K562 (cell line): ENCODE measurements at regions not wholly inside any gene's neighbourhood (a gene's known extent, or its start where the extent isn't known, plus 50 kb on each side); places are given as distances from the start of the nearest gene placed in this dataset.

Source experiments
- ATAC-seq: fragments of 200-7000 bp; cut with Tn5 transposase; 3 replicates; pipeline ENCODE4 v1.9.1; 2020; ENCODE audit warnings: moderate library complexity
- BruUV-seq: library from RNA; stranded (reverse); fragments of 400-500 nt; replicated peaks from 2 replicates; lab custom pipeline; 2021; lab: Mats Ljungman, UMichigan
- CTCF ChIA-PET: fragments of 300-600 bp; formaldehyde crosslinking; extraction: SDS; loops from one replicate; lab custom pipeline; 2021; ENCODE audit warnings: low intra/inter-chr PET ratio; lab: Yijun Ruan, JAX
- POLR2A ChIA-PET: fragments of 300-600, 350-650 bp; sonication (Branson Sonifier 250); formaldehyde crosslinking; extraction: SDS; loops from one replicate; lab custom pipeline; 2021; ENCODE audit warnings: antibody characterized with exemption, inconsistent platforms; lab: Yijun Ruan, JAX
- DNase-seq, 4 experiments: peaks; one replicate each; pipeline versions ENCODE4 v3.0.0 to v3.0.0-alpha.2; 2011 to 2018; ENCODE audit warnings: low spot score in 3 of 4, mixed read lengths in 3 of 4; ENCODE audit errors: extremely low read depth in 1 of 4
- FAIRE-seq: peaks from 2 replicates; lab custom pipeline; 2011; peaks lifted over from hg19 to GRCh38; lab: Jason Lieb, UNC
- H2AFZ ChIP-seq: 2 replicates; pipeline ENCODE4 v1.6.0; 2011; ENCODE audit warnings: low read depth, low read length, control low read depth, inconsistent platforms
- H3K27ac ChIP-seq: fragments of 200-600 bp; 3 replicates; pipeline ENCODE4 v1.8.0; 2011; ENCODE audit warnings: low read depth, mild to moderate bottlenecking, control low read depth, inconsistent platforms, low read length, moderate library complexity, mixed read lengths; ENCODE audit errors: extremely low read depth
- H3K27me3 ChIP-seq, 2 experiments: fragments of 300-600 bp in 1 of 2; 2 replicates in 1 of 2; 3 replicates in 1 of 2; pipeline versions ENCODE4 v1.6.0 to v1.8.0; 2011; ENCODE audit warnings: inconsistent platforms in 2 of 2, low read length in 2 of 2, mild to moderate bottlenecking in 1 of 2, mixed read lengths in 1 of 2, moderate library complexity in 1 of 2; ENCODE audit not compliant: control insufficient read depth in 2 of 2, insufficient read depth in 2 of 2
- H3K36me3 ChIP-seq: fragments of 300-600 bp; 3 replicates; pipeline ENCODE4 v1.8.0; 2011; ENCODE audit warnings: mild to moderate bottlenecking, low read length, inconsistent platforms; ENCODE audit not compliant: control insufficient read depth, insufficient read depth
- H3K4me1 ChIP-seq, 2 experiments: fragments of 200-600 bp in 1 of 2; replicated peaks in 1 of 2; 2 replicates in 1 of 2; 3 replicates in 1 of 2; pipeline versions ENCODE4 v1.5.1 to v1.8.0; 2011; ENCODE audit warnings: inconsistent platforms in 2 of 2, low read length in 2 of 2, mild to moderate bottlenecking in 1 of 2, mixed read lengths in 1 of 2, moderate library complexity in 1 of 2; ENCODE audit not compliant: control insufficient read depth in 2 of 2, insufficient read depth in 2 of 2
- H3K4me2 ChIP-seq: 2 replicates; pipeline ENCODE4 v1.6.1; 2011; ENCODE audit warnings: low read length, control low read depth, inconsistent platforms, mixed read lengths; ENCODE audit not compliant: insufficient read depth
- H3K4me3 ChIP-seq: fragments of 200-600 bp; sonication (generic), shearing (Covaris generic); 2 replicates; pipeline ENCODE4 v1.5.1; 2016; ENCODE audit warnings: control low read depth, inconsistent platforms
- H3K79me2 ChIP-seq: fragments of 200-600 bp; 3 replicates; pipeline ENCODE4 v1.8.0; 2011; ENCODE audit warnings: low read length, inconsistent platforms; ENCODE audit not compliant: control insufficient read depth, insufficient read depth
- H3K9ac ChIP-seq, 2 experiments: 2 replicates each; pipeline versions ENCODE4 v1.6.0 to v1.6.1; 2011; ENCODE audit warnings: low read depth in 2 of 2, low read length in 2 of 2, control low read depth in 1 of 2, inconsistent platforms in 1 of 2, mild to moderate bottlenecking in 1 of 2, mixed read lengths in 1 of 2; ENCODE audit not compliant: insufficient read depth in 1 of 2
- H3K9me1 ChIP-seq: one replicate; pipeline ENCODE4 v1.6.0; 2011; ENCODE audit warnings: inconsistent platforms, mild to moderate bottlenecking, low read length, moderate library complexity; ENCODE audit not compliant: control insufficient read depth, insufficient read depth
- H3K9me3 ChIP-seq: replicated peaks from 2 replicates; pipeline ENCODE4 v1.5.1; 2011; ENCODE audit warnings: low read depth, low read length, inconsistent platforms; ENCODE audit not compliant: control insufficient read depth, insufficient read depth
- H4K20me1 ChIP-seq: replicated peaks from 2 replicates; pipeline ENCODE4 v1.6.1; 2011; ENCODE audit warnings: low read length, inconsistent platforms, mixed read lengths; ENCODE audit not compliant: control insufficient read depth, insufficient read depth
- ATF7 ChIP-seq: fragments of 450-650 bp; IDR thresholded peaks from 2 replicates; pipeline ENCODE4 v1.7.1; 2014; ENCODE audit warnings: mild to moderate bottlenecking, moderate library complexity
- CCNT2 ChIP-seq: IDR thresholded peaks from 2 replicates; pipeline ENCODE4 v1.6.1; 2011; ENCODE audit warnings: borderline replicate concordance, low read depth, mild to moderate bottlenecking, moderate library complexity, mixed read lengths, low read length; ENCODE audit not compliant: insufficient read length; ENCODE audit errors: extremely low read depth
- CSDE1 ChIP-seq, 2 experiments: fragments of 450-650 bp; IDR thresholded peaks; 2 replicates each; pipeline ENCODE4 v1.6.1; 2016; ENCODE audit warnings: mild to moderate bottlenecking in 1 of 2
- ESRRA ChIP-seq: fragments of 450-650 bp; IDR thresholded peaks from 2 replicates; pipeline ENCODE4 v1.6.1; 2014; ENCODE audit warnings: low read depth, mild to moderate bottlenecking, moderate library complexity, borderline replicate concordance
- FOXK2 ChIP-seq, 2 experiments: fragments of 450-650 bp; IDR thresholded peaks in 1 of 2; conservative IDR thresholded peaks in 1 of 2; 2 replicates each; pipeline ENCODE4 v1.6.1; 2016; ENCODE audit warnings: low read depth in 2 of 2, mild to moderate bottlenecking in 1 of 2
- FOXP1 ChIP-seq: sonication (generic); formaldehyde crosslinking; IDR thresholded peaks from 2 replicates; pipeline ENCODE4 v1.8.0; 2022; ENCODE audit warnings: mild to moderate bottlenecking, missing genetic modification reagents
- NCOA4 ChIP-seq: fragments of 450-650 bp; IDR thresholded peaks from 2 replicates; pipeline ENCODE4 v1.6.1; 2018; ENCODE audit warnings: mild to moderate bottlenecking; ENCODE audit not compliant: partially characterized antibody
- RBM25 ChIP-seq: fragments of 200-400 bp; formaldehyde crosslinking; IDR thresholded peaks from 2 replicates; pipeline ENCODE4 v1.6.1; 2018; ENCODE audit warnings: low read length, low read depth, moderate library complexity; ENCODE audit not compliant: severe bottlenecking
- RFX1 ChIP-seq: fragments of 450-650 bp; IDR thresholded peaks from 2 replicates; pipeline ENCODE4 v1.6.1; 2016; ENCODE audit warnings: mild to moderate bottlenecking, moderate library complexity
- XRCC3 ChIP-seq: fragments of 450-650 bp; IDR thresholded peaks from 2 replicates; pipeline ENCODE4 v1.6.1; 2017; ENCODE audit warnings: mild to moderate bottlenecking, moderate library complexity
- YBX1 ChIP-seq: fragments of 450-650 bp; IDR thresholded peaks from 2 replicates; pipeline ENCODE4 v1.7.1; 2016; ENCODE audit warnings: mild to moderate bottlenecking
- ZNF133 ChIP-seq: fragments of 250-450 bp; sonication (Bioruptor Pico); IDR thresholded peaks from 2 replicates; pipeline ENCODE4 v1.4.0; 2020; ENCODE audit warnings: mild to moderate bottlenecking
- ZNF24 ChIP-seq: fragments of 450-650 bp; IDR thresholded peaks from 2 replicates; pipeline ENCODE4 v1.6.1; 2016
- ZNF436 ChIP-seq: fragments of 250-450, 450-650 bp; sonication (Bioruptor Pico); formaldehyde crosslinking; IDR thresholded peaks from 2 replicates; pipeline ENCODE4 v1.7.0; 2020; ENCODE audit warnings: mild to moderate bottlenecking
- WGBS: fragments of 100-300 bp; shearing (Covaris generic); methylation state at CpG from one replicate; pipeline ENCODE4 v1.1.6; 2016; ENCODE audit warnings: low coverage, mixed read lengths; ENCODE audit not compliant: insufficient coverage; ENCODE audit errors: missing lambda C conversion rate; 5-methylcytosine and 5-hydroxymethylcytosine counted together
- in situ Hi-C: fragments of 300-500 bp; cut with MboI; formaldehyde crosslinking; loops from 4 replicates; pipeline ENCODE4 v1.15.0; 2018; ENCODE audit warnings: inconsistent platforms, mixed read lengths
- intact Hi-C: fragments of 100-400 bp; cut with micrococcal nuclease; formaldehyde crosslinking; loops from 2 replicates; pipeline ENCODE4 v1.14.2; 2022
- TF ChIP-seq, protein P1 (sequence below): fragments of 250-450 bp; sonication (Bioruptor Pico); IDR thresholded peaks from 2 replicates; pipeline ENCODE4 v1.5.0; 2020; ENCODE audit warnings: mild to moderate bottlenecking
- TF ChIP-seq, protein P2 (sequence below): sonication (generic); formaldehyde crosslinking; IDR thresholded peaks from 2 replicates; pipeline ENCODE4 v1.4.0; 2020; ENCODE audit warnings: mild to moderate bottlenecking, missing genetic modification reagents
- TF ChIP-seq, protein P3 (sequence below): fragments of 250-450 bp; sonication (Bioruptor Pico); IDR thresholded peaks from 2 replicates; pipeline ENCODE4 v1.8.0; 2021; ENCODE audit warnings: moderate library complexity, mild to moderate bottlenecking, inconsistent platforms

DNA sequence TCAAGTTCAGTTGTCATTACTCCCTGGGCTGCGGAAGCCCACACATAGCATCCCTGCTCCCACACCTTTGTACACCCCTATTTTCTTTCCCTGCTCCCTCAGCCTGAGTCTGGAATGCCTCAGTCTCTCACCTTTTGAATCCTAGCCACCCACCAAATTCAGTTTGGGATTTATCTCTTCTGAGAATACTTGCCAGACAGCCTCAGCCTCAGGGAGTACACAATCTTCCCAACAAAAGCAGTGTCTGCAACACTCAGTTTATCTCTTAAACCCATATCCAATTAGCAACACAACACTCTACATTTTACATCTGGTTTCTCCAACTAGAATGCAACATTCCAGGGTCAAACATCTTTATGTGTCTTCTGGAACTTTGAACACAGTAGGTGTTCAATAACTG is 190.2 kb downstream of the GPAM start:
- POLR2A ChIA-PET = interaction anchor here (0.6 kb wide), 1 partner anchor 216 kb away, joined by 4 read pairs; no protein-coding TSS in a partner anchor
- no peaks in the 10 kb centered on the region for H3K9me1 ChIP-seq
- CTCF ChIA-PET = no interaction called here
- H3K9ac ChIP-seq = no peak overlapping the region
- H3K4me2 ChIP-seq = no peak overlapping the region
- intact Hi-C loops = no loop called here
- FAIRE-seq (no peak), ATAC-seq (no peak), DNase-seq (no peak)
- no peak overlapping the region for H3K27ac ChIP-seq
- no peak overlapping the region for H3K4me3 ChIP-seq
- no peaks in the 10 kb centered on the region for H4K20me1 ChIP-seq
- H3K79me2 ChIP-seq = no peaks in the 10 kb centered on the region
- no CpG with 5 or more reads among the region's 1 CpG for WGBS
- no peak overlapping the region for H2AFZ ChIP-seq
- no peaks in the 10 kb centered on the region for H3K4me1 ChIP-seq
- BruUV-seq = no TSS peak
- H3K9me3 ChIP-seq = no peaks in the 10 kb centered on the region
- no peaks in the 10 kb centered on the region for H3K36me3 ChIP-seq
- TF ChIP-seq ATF7 (no peak), CSDE1 (IDR thresholded peaks at IDR 0.05) (no peak), XRCC3 (no peak), RBM25 (no peak), YBX1 (no peak), FOXK2 (conservative IDR thresholded peaks at IDR 0.05 in 1 of 2, IDR thresholded peaks at IDR 0.05 in 1 of 2; ENCODE audit: low read depth in 2 of 2) (no peak), CCNT2 (no peak), ZNF133 (no peak), ZNF436 (CRISPR knock-in tag) (no peak), FOXP1 (CRISPR knock-in tag) (no peak), NCOA4 (no peak), RFX1 (no peak), ZNF24 (no peak), ESRRA (no peak)
- TF ChIP-seq, protein P1, sequence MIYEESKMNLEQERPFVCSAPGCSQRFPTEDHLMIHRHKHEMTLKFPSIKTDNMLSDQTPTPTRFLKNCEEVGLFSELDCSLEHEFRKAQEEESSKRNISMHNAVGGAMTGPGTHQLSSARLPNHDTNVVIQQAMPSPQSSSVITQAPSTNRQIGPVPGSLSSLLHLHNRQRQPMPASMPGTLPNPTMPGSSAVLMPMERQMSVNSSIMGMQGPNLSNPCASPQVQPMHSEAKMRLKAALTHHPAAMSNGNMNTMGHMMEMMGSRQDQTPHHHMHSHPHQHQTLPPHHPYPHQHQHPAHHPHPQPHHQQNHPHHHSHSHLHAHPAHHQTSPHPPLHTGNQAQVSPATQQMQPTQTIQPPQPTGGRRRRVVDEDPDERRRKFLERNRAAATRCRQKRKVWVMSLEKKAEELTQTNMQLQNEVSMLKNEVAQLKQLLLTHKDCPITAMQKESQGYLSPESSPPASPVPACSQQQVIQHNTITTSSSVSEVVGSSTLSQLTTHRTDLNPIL = no peak
- TF ChIP-seq, protein P2, sequence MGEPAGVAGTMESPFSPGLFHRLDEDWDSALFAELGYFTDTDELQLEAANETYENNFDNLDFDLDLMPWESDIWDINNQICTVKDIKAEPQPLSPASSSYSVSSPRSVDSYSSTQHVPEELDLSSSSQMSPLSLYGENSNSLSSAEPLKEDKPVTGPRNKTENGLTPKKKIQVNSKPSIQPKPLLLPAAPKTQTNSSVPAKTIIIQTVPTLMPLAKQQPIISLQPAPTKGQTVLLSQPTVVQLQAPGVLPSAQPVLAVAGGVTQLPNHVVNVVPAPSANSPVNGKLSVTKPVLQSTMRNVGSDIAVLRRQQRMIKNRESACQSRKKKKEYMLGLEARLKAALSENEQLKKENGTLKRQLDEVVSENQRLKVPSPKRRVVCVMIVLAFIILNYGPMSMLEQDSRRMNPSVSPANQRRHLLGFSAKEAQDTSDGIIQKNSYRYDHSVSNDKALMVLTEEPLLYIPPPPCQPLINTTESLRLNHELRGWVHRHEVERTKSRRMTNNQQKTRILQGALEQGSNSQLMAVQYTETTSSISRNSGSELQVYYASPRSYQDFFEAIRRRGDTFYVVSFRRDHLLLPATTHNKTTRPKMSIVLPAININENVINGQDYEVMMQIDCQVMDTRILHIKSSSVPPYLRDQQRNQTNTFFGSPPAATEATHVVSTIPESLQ (CRISPR knock-in tag) = no peak
- TF ChIP-seq, protein P3, sequence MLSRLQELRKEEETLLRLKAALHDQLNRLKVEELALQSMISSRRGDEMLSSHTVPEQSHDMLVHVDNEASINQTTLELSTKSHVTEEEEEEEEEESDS (CRISPR knock-in tag) = no peak
- in situ Hi-C loops = no loop called here
- H3K27me3 ChIP-seq = no peaks in the 10 kb centered on the region
